ENCODE measurements at regions not wholly inside any gene's neighbourhood (a gene's known extent, or its start where the extent isn't known, plus 50 kb on each side); places are given as distances from the start of the nearest gene placed in this dataset.

DNA sequence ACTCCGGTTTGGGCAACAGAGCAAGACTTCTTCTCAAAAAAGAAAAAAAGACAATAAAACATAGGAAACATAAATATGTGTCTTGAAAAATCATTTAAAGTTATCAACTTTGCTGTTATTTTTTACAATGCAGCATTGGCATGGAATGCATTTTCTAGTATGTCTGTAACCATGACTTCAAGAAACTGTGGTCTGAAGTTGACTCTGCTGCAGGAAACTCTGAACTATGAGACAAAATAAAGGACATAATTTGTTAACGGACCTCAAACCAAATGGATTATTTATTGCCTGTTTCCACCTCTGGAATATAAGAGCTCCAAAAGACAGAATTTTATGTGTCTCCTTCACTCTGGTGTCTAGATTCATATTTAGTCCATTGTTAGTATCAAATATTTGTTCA is 79.1 kb downstream of the TRIB2 start:
- no peak for DNase-seq (ENCODE audit: low read depth in 2 of 2, low spot score in 1 of 2)

DNA sequence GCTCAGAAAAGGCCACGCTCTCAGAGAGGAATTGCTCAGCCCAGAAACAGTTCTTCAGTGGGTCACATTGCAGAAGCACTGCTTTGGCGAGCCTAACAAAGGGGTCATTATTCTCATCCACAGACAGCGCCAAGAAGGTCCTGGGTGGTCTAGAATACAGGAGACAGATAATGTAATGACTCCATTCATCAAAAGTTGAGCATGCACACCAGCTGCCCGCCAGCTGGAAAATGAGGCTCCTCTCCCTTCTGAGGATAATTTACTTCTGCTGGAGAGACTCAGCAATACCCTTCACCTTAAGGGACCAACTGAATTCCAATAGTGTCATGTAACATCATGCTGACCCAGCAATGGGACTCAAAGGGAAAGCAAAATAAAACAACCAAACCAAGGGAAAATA is 79.9 kb downstream of the TRIB2 start:
- DNase-seq (ENCODE audit: low read depth in 2 of 2, low spot score in 1 of 2) = no peak

DNA sequence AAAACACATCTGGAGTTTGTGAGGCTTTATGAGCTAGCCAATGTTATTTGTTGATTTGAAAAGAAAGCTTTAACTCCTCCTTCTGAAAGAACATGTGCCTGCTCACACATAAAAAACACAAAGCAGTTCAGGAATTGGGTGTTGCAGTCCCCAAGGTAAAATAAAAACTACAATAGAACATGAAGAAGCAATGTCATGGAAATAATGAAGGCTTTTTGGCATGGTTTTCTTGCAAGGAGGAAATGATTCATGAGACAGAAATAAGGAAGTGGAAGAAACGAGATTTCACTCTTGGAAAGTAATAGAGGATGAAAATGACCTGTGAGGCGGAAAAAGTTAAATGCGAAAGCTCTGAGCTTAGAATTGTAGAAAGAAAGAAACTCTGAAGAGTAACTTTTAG is 81.1 kb downstream of the TRIB2 start:
- no peak for DNase-seq (ENCODE audit: low read depth in 2 of 2, low spot score in 1 of 2)

DNA sequence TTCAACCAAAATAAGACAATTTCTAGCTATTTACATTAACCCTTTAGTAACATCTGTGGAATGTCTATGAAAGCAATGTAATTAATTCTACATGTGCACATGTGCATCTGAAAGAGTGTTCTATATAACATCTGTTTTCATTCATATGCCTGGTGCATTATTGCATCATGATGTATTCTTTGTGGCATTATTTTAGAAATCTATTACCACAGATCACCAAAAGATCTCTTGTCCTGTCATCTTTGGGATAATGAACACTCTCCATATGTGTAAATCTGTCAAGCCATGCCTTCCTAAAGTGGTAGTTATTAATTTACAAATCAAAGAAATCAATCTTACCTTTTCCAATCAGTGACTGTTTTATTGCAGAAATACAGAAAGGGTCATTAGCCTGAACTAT is 86.9 kb downstream of the TRIB2 start:
- no peak for DNase-seq (ENCODE audit: low read depth in 2 of 2, low spot score in 1 of 2)

DNA sequence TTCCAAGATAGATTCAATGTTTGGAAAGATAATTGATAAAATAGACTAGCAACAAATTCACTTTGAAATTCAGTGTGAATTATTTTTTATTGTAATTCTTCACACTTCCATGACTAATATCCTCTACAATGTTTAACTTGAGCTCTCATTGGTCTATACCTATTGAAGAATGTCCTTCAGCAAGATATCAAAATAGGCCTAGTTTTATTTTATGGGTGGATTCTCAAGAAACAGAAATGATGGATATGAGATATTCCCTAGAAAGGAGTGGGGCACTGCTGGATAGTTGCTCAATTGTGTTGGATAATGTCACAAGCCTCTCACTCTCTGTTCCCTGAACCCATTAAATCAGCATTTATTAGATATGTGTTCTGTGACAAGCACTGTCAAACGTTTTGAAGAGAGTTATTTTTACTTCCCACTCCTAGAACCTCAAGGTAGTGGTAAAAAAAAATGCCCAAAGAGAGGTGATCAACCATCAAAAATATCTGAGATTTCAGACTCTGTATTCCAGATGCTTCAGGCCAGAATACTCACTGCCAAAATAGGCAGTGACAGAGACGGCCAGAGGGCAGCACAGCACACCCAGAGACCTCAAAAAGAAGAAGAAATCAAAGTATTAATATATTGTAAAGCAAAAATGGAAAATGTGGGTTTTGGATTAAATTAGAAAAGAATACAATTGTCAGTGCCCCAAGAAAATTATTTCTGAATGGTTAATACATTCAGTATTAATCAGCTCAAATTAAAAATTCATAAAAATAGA is 87.5 kb downstream of the TRIB2 start:
- no peak for DNase-seq (ENCODE audit: low read depth in 2 of 2, low spot score in 1 of 2)

DNA sequence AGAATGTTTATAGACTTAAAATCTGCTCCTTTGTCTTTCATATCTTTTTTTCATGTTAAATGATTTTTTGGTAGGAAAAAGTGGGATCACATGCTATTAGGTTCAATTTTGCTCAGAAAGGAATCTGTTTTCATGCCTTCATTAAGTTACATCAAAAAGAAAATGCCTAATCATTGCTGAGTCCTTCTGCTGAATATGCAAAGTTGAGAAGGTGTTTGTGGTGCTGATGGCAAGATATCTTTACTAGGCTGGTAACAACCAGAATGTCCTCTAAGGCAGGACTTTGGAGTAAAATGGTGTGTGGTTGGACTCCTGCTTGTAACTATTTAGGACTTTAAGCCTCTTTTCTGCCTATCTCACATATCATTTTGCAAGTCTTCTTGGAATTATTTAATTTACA is 88.3 kb downstream of the TRIB2 start:
- DNase-seq (ENCODE audit: low read depth in 2 of 2, low spot score in 1 of 2) = no peak

DNA sequence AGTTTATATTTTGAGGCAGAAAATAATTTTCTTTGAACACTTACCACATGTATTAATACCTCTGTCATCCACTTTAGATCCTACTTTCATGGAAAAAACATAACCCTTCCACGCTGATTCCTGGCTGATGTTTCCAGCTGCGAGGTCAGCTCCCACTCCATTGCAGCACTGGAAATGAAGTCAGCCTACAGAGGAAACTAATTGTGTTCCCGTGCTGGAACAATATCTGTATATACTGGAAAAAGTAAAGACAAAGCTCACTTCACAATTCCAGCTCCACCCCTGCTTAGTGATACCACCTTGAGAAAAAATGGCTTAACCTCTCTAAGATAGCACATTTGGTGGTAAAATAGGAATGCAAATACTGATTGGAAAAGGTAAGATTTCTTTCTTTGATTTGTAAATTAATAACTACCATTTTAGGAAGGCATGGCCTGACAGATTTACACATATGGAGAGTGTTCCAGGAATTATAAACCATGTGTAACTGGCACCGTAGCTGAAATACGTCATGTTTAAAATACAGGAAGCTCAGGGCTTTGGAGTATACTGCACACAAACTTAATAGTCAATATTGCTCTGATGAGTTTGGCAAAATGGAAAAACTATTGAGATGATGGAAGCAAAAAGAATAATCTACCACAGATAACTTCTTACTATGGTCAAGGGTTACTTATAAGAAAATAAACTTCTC is 90.0 kb downstream of the TRIB2 start:
- no peak for DNase-seq (ENCODE audit: low read depth in 2 of 2, low spot score in 1 of 2)

DNA sequence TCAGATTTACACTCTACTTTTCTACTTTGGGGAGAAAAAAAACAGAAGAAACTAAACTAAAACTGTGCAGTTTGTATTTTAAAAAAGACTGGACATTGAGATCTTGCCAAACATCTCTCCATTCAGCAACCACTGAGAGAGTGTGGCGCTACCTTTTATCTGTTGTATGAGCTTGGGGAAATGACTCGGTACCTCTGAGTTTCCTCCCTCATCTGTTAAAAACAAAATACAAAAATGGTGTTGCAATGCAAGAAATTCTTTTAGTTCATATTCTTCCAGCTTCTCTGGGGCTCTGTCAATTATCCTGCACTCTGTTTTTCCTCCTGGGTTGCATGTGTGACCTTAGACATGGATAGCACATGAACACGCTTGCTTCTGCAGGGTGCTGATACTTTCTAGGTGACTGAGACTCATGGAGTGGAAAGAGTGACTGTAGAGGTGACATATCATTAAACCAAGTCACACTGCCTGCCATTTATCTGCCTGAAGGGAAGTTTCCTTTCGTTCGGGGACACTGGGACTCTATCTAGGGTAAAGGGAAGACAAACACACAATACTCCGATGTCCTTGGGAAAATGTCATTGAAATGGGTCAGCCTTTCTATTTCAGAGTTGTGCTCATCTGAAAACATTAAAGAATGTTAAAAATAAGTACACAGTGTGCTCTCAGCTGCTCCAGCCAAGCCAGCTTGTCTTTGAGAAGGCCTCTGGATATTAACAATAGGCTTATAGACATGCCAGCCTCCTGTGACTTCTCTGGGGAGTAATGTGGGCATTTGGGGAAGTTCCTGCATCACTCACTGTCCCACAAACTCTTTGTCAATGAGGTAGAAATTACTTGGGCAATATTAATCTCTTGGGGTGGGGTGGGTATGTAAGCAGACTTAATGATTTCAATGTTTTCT is 91.4 kb downstream of the TRIB2 start:
- DNase-seq (ENCODE audit: low read depth in 2 of 2, low spot score in 1 of 2) = no peak

DNA sequence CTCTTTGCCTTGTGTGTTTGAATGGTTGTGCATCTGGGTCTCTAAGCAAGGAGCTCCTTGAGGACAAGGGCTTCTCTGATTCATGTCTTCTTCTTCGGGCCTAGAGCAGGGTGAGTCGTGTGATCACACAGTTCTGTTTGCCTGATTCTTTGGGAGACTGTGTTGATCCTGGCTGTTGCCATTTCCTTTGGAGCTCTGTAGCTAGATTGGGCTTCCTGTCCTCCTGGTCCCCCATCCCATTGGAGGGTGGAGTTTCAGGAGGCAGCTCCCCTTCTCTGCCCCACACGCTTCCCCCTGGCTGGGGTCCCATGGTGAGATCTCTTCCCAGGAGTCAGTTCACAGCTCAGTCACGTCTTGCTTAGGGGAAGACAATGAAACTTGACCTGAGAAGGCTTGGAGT is 92.8 kb downstream of the TRIB2 start:
- DNase-seq (ENCODE audit: low read depth in 2 of 2, low spot score in 1 of 2) = no peak

DNA sequence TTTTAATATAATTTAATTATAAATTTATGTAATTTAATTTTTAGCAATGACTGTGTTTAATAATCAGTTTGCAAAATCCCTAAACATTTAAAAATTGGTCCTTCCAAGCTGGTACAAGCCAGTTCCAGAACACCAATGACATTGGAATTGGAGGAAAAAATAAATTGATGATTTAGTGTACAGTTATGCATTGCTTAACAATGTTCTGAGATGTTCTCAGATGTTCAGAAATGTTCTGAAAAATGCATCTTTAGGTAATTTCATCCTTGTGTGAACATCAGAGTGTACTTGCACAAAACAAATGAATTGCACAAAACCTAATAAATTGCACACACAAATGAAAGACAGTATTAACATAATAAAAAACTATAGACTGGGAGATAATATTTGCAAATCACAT is 95.2 kb downstream of the TRIB2 start:
- DNase-seq (ENCODE audit: low read depth in 2 of 2, low spot score in 1 of 2) = no peak

DNA sequence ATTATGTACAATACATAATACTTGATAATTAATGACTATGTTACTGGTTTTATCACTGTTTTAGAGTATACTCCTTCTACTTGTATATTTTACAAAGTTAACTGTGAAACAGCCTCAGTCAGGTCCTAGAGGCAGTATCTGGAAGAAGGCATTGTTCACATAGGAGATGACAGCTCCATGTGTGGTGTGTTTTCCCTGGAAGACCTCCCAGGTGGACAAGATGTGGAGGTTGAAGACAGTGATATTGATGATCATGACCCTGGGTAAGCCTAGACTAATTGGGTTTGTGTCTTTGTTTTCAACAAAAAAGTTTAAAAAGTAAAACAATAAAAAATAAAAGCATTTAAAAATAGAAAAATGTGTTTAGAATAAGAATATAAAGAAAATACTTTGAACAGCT is 96.4 kb downstream of the TRIB2 start:
- no peak for DNase-seq (ENCODE audit: low read depth in 2 of 2, low spot score in 1 of 2)

DNA sequence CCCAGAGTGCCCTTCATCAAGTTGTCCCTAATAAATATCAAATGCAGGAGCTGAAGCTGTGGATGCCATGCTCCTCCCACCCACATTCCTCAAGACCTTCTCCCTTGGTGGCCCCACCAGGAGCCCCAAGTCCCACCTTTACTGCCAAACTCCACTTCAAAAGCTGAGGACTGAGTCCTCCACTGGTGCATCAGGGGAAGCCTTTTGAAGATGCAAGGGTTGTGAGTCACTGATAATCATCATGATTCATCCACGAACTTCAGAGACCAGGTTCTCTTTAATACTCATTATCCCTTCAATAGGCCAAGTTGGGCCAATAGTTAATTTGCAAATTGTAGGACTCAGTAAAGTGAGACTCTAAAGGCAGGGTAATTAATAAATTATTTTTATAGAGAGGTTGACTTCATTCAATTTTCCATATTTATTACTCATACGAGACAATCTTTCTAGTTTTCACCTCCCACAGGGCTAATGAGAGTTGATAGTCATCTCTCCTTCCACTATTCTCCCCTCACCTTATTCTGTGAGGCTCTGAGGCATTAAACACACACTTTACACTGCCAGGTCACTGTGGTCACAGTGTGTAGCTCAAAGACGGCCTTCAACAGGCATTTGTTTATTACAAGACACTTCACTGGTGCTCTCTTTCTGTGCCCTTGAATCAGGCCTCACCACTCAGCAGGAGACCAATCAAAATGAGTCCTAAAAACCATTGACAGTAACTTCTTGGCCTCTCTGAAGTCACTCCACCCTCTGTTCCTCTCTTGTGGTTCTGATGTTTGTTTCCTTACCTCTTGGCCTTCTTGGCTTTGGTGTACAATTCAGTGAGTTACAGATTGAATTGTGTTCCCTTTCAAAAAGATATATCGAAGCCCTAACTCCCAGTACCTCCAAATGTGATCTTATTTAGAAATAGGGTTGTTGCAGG is 99.9 kb downstream of the TRIB2 start:
- DNase-seq (ENCODE audit: low read depth in 2 of 2, low spot score in 1 of 2) = no peak

DNA sequence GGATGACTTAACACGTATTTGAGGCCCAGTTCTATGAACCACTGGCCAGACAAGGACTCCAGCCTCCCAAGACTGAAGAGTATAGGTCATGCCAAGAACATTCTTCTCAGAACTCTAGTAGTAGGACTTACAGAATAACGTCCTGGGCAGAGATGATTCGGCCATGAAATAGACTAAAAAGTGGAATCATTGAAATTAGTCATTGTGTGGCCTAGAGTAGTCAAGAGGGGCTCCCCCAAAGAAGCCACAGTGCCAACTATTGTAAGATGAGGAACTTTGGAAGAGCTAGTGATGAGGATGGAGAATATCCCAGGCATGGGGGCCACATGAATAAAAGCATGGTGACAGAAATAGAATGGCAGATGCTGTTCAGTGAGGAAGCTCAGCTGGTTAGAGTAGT is 101.1 kb downstream of the TRIB2 start:
- no peak for DNase-seq (ENCODE audit: low read depth in 2 of 2, low spot score in 1 of 2)

DNA sequence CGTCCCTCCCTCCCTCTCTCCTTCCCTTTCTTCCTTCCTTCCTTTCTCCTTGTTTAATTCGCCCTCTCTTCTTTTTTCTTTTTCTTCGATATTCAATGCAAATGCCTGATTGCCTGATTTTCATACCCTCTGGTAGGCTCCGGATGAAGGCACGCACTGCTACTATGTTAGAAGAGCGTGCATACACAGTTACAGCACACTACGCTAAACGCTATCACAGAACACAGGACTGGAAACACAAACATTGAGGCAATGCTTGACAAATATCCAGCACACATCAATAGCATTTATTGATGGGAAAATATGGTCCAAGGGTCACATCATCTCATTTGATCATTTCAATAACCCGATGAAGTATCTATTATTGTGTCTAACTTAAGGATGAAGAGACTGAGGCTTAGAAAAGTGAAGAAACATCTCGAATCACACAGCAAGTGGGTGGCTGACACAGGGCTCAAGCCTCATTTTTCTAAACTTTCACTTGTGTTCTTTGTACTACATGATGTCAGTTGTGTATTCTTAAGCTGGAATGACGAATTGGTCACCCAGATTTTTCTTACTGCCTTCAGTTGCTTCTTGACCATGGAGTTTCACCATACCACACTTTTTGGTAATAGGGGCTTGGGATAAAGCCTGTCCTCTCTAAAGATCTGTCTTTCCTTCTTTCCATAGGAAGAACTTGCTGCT is 101.8 kb downstream of the TRIB2 start:
- no peak for DNase-seq (ENCODE audit: low read depth in 2 of 2, low spot score in 1 of 2)

DNA sequence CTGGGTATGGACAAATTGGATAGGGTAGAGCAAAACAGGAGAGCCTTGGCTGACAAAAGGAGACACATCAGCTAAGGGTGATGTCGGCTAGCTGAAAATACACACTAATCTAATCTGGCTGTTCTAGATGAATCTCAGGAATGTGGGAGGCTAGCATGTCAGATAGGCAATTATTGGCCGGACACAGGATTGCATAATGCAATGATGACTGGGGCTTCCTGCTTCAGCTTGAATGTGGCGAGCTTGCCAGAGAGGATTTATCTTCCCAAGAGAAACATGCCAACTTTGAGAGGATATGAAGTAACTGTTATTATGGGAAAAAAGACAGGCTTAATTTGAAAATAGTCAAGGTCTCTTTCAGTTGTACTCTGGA is 102.4 kb downstream of the TRIB2 start:
- DNase-seq (ENCODE audit: low read depth in 2 of 2, low spot score in 1 of 2) = no peak

DNA sequence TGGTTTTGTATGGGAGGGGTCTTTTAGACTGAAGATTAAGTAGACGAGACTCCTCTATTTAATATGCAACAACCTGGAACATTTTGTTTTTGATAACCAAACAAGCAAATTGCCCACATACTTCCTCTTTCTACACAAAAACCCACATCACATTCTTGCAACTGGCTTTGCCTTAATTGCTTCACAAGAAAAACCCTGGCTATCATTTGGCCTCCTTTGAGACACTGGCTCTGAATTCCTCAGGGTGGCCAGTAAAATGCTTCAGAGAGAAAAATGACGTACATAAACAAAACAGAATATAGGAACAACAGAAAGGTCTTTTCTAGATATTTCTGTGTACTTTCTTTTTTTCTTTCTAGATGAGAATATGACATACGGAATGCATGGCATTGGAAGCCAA is 103.0 kb downstream of the TRIB2 start:
- no peak for DNase-seq (ENCODE audit: low read depth in 2 of 2, low spot score in 1 of 2)

DNA sequence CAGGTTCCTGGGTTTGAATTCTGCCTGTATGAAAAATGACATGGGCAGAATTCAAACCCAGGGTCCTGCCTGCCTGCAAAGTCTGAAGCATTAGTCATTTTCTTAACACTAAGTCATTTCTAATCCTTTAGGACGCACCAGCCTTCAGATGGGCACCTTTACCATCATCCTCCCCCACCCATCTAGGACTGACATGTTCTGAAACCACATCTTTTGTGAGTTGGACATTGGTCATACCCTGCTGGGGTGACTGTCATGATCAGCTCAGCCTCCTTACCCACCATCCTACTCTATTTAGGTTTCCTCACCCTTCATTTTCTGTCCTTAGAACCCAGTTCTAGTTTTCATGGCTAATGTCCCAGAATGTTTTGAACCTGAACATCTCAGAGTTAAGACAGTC is 104.9 kb downstream of the TRIB2 start:
- no peak for DNase-seq (ENCODE audit: low read depth in 2 of 2, low spot score in 1 of 2)

DNA sequence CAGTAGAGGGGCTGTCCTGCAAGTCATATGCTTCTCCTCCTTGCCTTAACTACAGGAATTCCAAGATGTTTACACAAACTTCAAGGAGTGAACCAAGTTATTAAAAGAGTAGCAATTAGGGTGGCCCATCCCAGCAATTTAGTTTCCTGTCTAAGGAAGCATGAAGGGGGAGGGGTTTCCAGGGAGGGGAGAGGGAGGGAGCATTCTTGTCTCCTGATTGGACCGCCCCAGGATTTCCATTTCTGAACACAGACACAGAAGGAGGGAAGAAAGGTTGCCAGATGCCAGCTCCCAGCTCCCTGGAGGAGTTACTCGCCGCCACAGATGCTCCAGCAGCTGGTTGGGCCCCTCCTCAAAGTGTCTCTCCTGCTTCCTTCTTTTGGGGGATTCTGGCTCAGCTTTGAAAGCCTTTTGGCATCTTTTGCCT is 107.6 kb downstream of the TRIB2 start:
- DNase-seq (ENCODE audit: low read depth in 2 of 2, low spot score in 1 of 2) = no peak

DNA sequence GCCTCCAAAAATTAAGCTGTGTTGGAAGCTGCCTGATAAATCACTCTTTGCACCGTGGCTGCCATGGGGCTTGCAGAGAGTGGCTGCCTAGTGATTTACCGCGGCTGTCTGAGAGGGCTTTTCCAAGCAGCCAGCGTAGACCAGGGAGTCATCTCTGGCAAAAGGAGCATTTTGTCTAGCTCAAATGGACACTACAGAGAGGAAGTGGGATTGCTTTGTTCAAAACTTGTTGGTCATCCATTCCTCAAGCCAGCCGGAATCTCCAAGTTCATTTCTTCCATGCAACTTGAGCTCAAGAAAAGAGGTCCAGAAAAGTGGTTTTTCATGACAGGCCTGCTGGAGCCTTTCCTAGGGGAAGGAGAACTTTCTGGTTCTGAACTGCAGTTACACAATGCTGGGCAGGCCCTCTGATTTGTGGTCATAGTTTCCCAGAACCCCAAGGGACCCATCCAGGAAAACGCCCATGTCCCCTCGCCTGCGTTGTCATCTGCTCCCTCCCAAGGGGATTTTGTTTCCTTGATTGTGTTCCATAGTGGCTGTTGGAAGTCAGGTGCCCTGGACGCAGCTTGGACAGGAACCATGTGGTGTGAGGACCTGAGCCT is 108.1 kb downstream of the TRIB2 start:
- DNase-seq (ENCODE audit: low read depth in 2 of 2, low spot score in 1 of 2) = no peak

DNA sequence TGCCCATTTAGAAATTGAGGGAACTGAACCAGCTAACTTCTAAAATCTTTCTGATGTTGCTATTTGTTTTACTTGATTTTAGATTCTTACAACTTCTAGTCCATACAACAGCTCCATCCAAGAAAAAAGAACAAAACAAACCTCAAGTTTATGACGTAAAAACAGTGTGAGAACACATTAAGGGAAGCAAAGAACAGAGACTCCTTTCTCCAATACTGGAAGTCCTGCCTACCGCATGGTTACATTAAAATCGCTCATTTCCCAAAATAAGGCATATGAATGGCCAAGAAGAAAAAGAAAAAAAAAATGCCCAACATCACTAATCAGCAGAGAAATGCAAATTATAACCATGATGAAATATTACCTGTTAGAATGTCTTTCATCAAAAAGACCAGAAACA is 110.0 kb downstream of the TRIB2 start:
- DNase-seq (ENCODE audit: low read depth in 2 of 2, low spot score in 1 of 2) = no peak

Measured in stimulated activated CD8-positive, alpha-beta memory T cell treated with anti-CD3 and anti-CD28 coated beads, Interleukin-4, amount 100 ng/mL, for 1 hour (primary cell).